ENCODE measurements at regions not wholly inside any gene's neighbourhood (a gene's known extent, or its start where the extent isn't known, plus 50 kb on each side); places are given as distances from the start of the nearest gene placed in this dataset.

DNA sequence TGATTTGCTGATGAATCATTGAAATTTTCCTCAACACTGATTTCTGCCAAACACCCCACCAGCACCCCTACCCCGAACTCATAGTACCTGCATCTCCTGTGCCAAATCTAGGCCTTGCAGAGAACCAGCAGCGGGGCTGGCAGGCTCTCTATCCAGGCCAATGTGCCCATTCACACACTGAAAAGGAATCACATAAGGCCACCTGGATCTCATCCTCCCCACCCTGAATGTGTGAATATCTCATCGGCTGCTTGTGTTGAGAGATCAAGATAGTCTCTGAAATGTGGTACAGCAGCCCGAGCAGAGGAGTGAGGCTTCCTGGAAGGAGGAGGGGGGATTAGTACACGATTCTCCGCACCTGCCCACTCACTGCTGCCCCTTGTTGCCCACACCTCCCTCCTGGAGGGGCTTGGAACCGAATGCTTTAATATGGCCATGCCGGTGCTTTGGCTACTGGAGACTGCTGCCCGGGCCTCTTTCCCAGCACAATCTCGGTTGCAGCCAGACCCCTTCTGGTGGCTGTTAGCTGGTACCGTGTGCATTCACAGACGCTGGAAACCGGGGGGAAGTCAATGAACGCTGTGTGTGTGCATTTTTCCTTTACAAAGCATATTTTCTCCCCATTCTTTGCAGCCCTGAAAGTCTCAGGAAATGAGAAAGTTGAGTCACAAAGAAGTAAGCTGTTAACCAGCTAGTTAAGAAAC, 619.5 kb downstream of the MATN1 start:
- Histone ChIP-seq H3K27ac (no peak overlapping the region), H3K36me3 (no peaks in the 10 kb centered on the region), H3K4me1 (no peaks in the 10 kb centered on the region), H3K27me3 (peaks cover 0 to 57% of the 10 kb centered on the region in 2 donors), H3K4me3 (no peak overlapping the region), H3K9me3 (no peaks in the 10 kb centered on the region)
- TF ChIP-seq CTCF (IDR thresholded peaks at IDR 0.05), result no peak
- no peak for DNase-seq
- intact Hi-C loops (cut with DNase I; ENCODE audit: low total_unique reads), result no loop called here

- peaks cover 0 to 45% of the 10 kb centered on the region in 2 donors for H3K27me3 ChIP-seq
- H3K36me3 ChIP-seq, result no peaks in the 10 kb centered on the region
- H3K27ac ChIP-seq, result no peak overlapping the region
- H3K9me3 ChIP-seq, result no peaks in the 10 kb centered on the region
- no peak for TF ChIP-seq CTCF (IDR thresholded peaks at IDR 0.05)
- DNase-seq, result no peak
- intact Hi-C loops (cut with DNase I; ENCODE audit: low total_unique reads), result no loop called here
- no peak overlapping the region for H3K4me3 ChIP-seq
- H3K4me1 ChIP-seq, result no peaks in the 10 kb centered on the region
These were observed 620.8 kb downstream of the MATN1 start for GRCh38 chr1:30102605-30103004.

GRCh38 chr1:30101487-30102227, 621.7 kb downstream of the MATN1 start:
- Histone ChIP-seq H3K27ac (no peak overlapping the region), H3K9me3 (no peaks in the 10 kb centered on the region), H3K4me3 (no peak overlapping the region), H3K27me3 (peaks cover 0 to 35% of the 10 kb centered on the region in 2 donors), H3K36me3 (no peaks in the 10 kb centered on the region), H3K4me1 (no peaks in the 10 kb centered on the region)
- no peak for DNase-seq
- intact Hi-C loops (cut with DNase I; ENCODE audit: low total_unique reads), result no loop called here
- no peak for TF ChIP-seq CTCF (IDR thresholded peaks at IDR 0.05)

- intact Hi-C loops (cut with DNase I; ENCODE audit: low total_unique reads), result no loop called here
- no peak overlapping the region for H3K27ac ChIP-seq
- H3K4me3 ChIP-seq, result no peak overlapping the region
- H3K9me3 ChIP-seq, result no peaks in the 10 kb centered on the region
- H3K4me1 ChIP-seq, result no peaks in the 10 kb centered on the region
- peaks cover 0 to 35% of the 10 kb centered on the region in 2 donors for H3K27me3 ChIP-seq
- TF ChIP-seq CTCF (IDR thresholded peaks at IDR 0.05), result no peak
- DNase-seq, result no peak
- no peaks in the 10 kb centered on the region for H3K36me3 ChIP-seq
These were observed 622.4 kb downstream of the MATN1 start for GRCh38 chr1:30101016-30101415.

GRCh38 chr1:30100524-30100862, 622.9 kb downstream of the MATN1 start:
- DNase-seq, result no peak
- peaks cover 0 to 35% of the 10 kb centered on the region in 2 donors for H3K27me3 ChIP-seq
- no peaks in the 10 kb centered on the region for H3K4me1 ChIP-seq
- no peaks in the 10 kb centered on the region for H3K9me3 ChIP-seq
- intact Hi-C loops (cut with DNase I; ENCODE audit: low total_unique reads), result no loop called here
- H3K4me3 ChIP-seq, result no peak overlapping the region
- H3K27ac ChIP-seq, result no peak overlapping the region
- H3K36me3 ChIP-seq, result no peaks in the 10 kb centered on the region
- no peak for TF ChIP-seq CTCF (IDR thresholded peaks at IDR 0.05)

Data from tibial artery (tissue), 4 donors.